Endometrium (tissue), 2 donors: ENCODE measurements at regions not wholly inside any gene's neighbourhood (a gene's known extent, or its start where the extent isn't known, plus 50 kb on each side); places are given as distances from the start of the nearest gene placed in this dataset.
A peak's percentile ranks its signal among the peaks of the same experiment; 100 is the strongest.

Experiments used
- FAIRE-seq: peaks from 2 replicates; lab custom pipeline; 2012; peaks lifted over from hg19 to GRCh38; lab: Jason Lieb, UNC
- donor health status: control.
- donor health status: control.

GRCh38 chr17:14946481-14946880 is 318.6 kb downstream of the PMP22 start:
- FAIRE-seq = no peak

GRCh38 chr17:14942526-14943190 is 322.5 kb downstream of the PMP22 start:
- no peak for FAIRE-seq

GRCh38 chr17:14940938-14941265 is 324.2 kb downstream of the PMP22 start:
- FAIRE-seq = no peak

GRCh38 chr17:14940108-14940937 is 324.8 kb downstream of the PMP22 start:
- FAIRE-seq = no peak

GRCh38 chr17:14935845-14936485 is 329.2 kb downstream of the PMP22 start:
- no peak for FAIRE-seq

GRCh38 chr17:14935139-14935841 is 329.8 kb downstream of the PMP22 start:
- FAIRE-seq = no peak

GRCh38 chr17:14933676-14934075 is 331.4 kb downstream of the PMP22 start:
- FAIRE-seq = no peak

GRCh38 chr17:14926526-14927122 is 338.5 kb downstream of the PMP22 start:
- FAIRE-seq = peak; percentile 87

GRCh38 chr17:14926073-14926472 is 339.1 kb downstream of the PMP22 start:
- FAIRE-seq = no peak

- FAIRE-seq = no peak
Measured at GRCh38 chr17:14925498-14925897, 339.6 kb downstream of the PMP22 start.

- no peak for FAIRE-seq
Measured at GRCh38 chr17:14923981-14924380, 341.1 kb downstream of the PMP22 start.

- no peak for FAIRE-seq
Measured at GRCh38 chr17:14922411-14922810, 342.7 kb downstream of the PMP22 start.

- no peak for FAIRE-seq
Measured at GRCh38 chr17:14921936-14922335, 343.2 kb downstream of the PMP22 start.

GRCh38 chr17:14919631-14920213 is 345.4 kb downstream of the PMP22 start:
- no peak for FAIRE-seq

- no peak for FAIRE-seq
Measured at GRCh38 chr17:14919094-14919493, 346.0 kb downstream of the PMP22 start.

- FAIRE-seq = no peak
Measured at GRCh38 chr17:14918540-14918939, 346.6 kb downstream of the PMP22 start.

GRCh38 chr17:14910916-14911315 is 354.2 kb downstream of the PMP22 start:
- FAIRE-seq = no peak

GRCh38 chr17:14904386-14904785 is 360.7 kb downstream of the PMP22 start:
- FAIRE-seq = no peak

- no peak for FAIRE-seq
Measured at GRCh38 chr17:14903854-14904253, 361.3 kb downstream of the PMP22 start.

- no peak for FAIRE-seq
Measured at GRCh38 chr17:14902803-14903202, 362.3 kb downstream of the PMP22 start.

GRCh38 chr17:14902297-14902696 is 362.8 kb downstream of the PMP22 start:
- no peak for FAIRE-seq

GRCh38 chr17:14901376-14901775 is 363.8 kb downstream of the PMP22 start:
- FAIRE-seq = no peak
